Caco-2 (cell line): ENCODE measurements at regions not wholly inside any gene's neighbourhood (a gene's known extent, or its start where the extent isn't known, plus 50 kb on each side); places are given as distances from the start of the nearest gene placed in this dataset.

Experiments used
- BruUV-seq: library from RNA; stranded (reverse); fragments of 400-500 nt; replicated peaks from 2 replicates; lab custom pipeline; 2021; lab: Mats Ljungman, UMichigan
- CTCF ChIA-PET: fragments of 300-600 bp; sonication (Branson Sonifier 250); formaldehyde crosslinking; loops from one replicate; lab custom pipeline; 2022; ENCODE audit warnings: antibody characterized with exemption; lab: Charles Lee
- POLR2A ChIA-PET: fragments of 300-600 bp; sonication (Branson Sonifier 250); formaldehyde crosslinking; loops from one replicate; lab custom pipeline; 2022; ENCODE audit warnings: antibody characterized with exemption; lab: Charles Lee
- DNase-seq, 2 experiments: peaks; one replicate each; pipeline versions ENCODE4 v3.0.0 to v3.0.0-alpha.2; 2020 to 2022
- H3K27me3 ChIP-seq: replicated peaks from 2 replicates; pipeline ENCODE4 v1.6.0; 2011; ENCODE audit warnings: low read length; ENCODE audit not compliant: control insufficient read depth, insufficient read depth
- H3K36me3 ChIP-seq: 2 replicates; pipeline ENCODE4 v1.5.1; 2011; ENCODE audit warnings: low read length; ENCODE audit not compliant: control insufficient read depth, insufficient read depth
- H3K4me1 ChIP-seq: fragments of 250-450 bp; sonication (Bioruptor Pico); 2 replicates; pipeline ENCODE4 v1.5.1; 2020; ENCODE audit warnings: mild to moderate bottlenecking
- H3K4me3 ChIP-seq: 2 replicates; pipeline ENCODE4 v1.5.1; 2011; ENCODE audit warnings: low read depth, mild to moderate bottlenecking, control low read depth, low read length
- H3K9me3 ChIP-seq: fragments of 250-450 bp; sonication (Bioruptor Pico); 2 replicates; pipeline ENCODE4 v1.5.1; 2020; ENCODE audit warnings: mild to moderate bottlenecking, moderate library complexity
- H3K27ac Mint-ChIP-seq: one replicate; pipeline ENCODE4 v1.8.0; 2022; ENCODE audit warnings: mixed read lengths; ENCODE audit not compliant: unreplicated experiment
- H3K27me3 Mint-ChIP-seq: one replicate; pipeline ENCODE4 v1.8.0; 2022; ENCODE audit warnings: mixed read lengths; ENCODE audit not compliant: insufficient read depth, unreplicated experiment
- H3K36me3 Mint-ChIP-seq: one replicate; pipeline ENCODE4 v1.8.0; 2022; ENCODE audit warnings: mild to moderate bottlenecking, mixed read lengths; ENCODE audit not compliant: insufficient read depth, unreplicated experiment
- H3K4me1 Mint-ChIP-seq: one replicate; pipeline ENCODE4 v1.8.0; 2022; ENCODE audit warnings: low read depth, mixed read lengths; ENCODE audit not compliant: unreplicated experiment
- H3K4me3 Mint-ChIP-seq: one replicate; pipeline ENCODE4 v1.8.0; 2022; ENCODE audit warnings: mild to moderate bottlenecking, moderate library complexity, mixed read lengths; ENCODE audit not compliant: unreplicated experiment
- H3K9me3 Mint-ChIP-seq: one replicate; pipeline ENCODE4 v1.8.0; 2022; ENCODE audit warnings: mixed read lengths; ENCODE audit not compliant: unreplicated experiment
- CTCF ChIP-seq, 2 experiments: fragments of 200-600 bp in 1 of 2; IDR thresholded peaks; 1 replicate in 1 of 2; 2 replicates in 1 of 2; pipeline versions ENCODE4 v1.5.1 to v1.8.0; 2011 to 2022; ENCODE audit warnings: antibody characterized with exemption in 1 of 2, control low read depth in 1 of 2, inconsistent platforms in 1 of 2, low read depth in 1 of 2, low read length in 1 of 2, mild to moderate bottlenecking in 1 of 2, moderate library complexity in 1 of 2; ENCODE audit not compliant: insufficient read depth in 1 of 2, severe bottlenecking in 1 of 2, unreplicated experiment in 1 of 2
- intact Hi-C: fragments of 100-400 bp; cut with micrococcal nuclease; formaldehyde crosslinking; loops from one replicate; pipeline ENCODE4 v1.10.0; 2022; ENCODE audit not compliant: unreplicated experiment

- no peak for TF ChIP-seq CTCF (IDR thresholded peaks at IDR 0.05; ENCODE audit: insufficient read depth in 1 of 2, low read depth in 1 of 2, low read length in 1 of 2, severe bottlenecking in 1 of 2, unreplicated experiment in 1 of 2)
- intact Hi-C loops = no loop called here
- POLR2A ChIA-PET = no interaction called here
- H3K4me1 ChIP-seq = no peaks in the 10 kb centered on the region
- H3K27me3 ChIP-seq = no peaks in the 10 kb centered on the region
- no peak overlapping the region for H3K27ac Mint-ChIP-seq
- H3K4me3 Mint-ChIP-seq = no peak overlapping the region
- no peak overlapping the region for H3K4me3 ChIP-seq
- H3K4me1 Mint-ChIP-seq = no peaks in the 10 kb centered on the region
- H3K9me3 Mint-ChIP-seq = no peaks in the 10 kb centered on the region
- peaks cover 12% of the 10 kb centered on the region for H3K27me3 Mint-ChIP-seq
- H3K36me3 Mint-ChIP-seq = no peaks in the 10 kb centered on the region
- no TSS peak for BruUV-seq
- CTCF ChIA-PET = no interaction called here
- no peaks in the 10 kb centered on the region; the same call in 1 of the 2 replicates for H3K9me3 ChIP-seq
- no peak for DNase-seq
- H3K36me3 ChIP-seq = no peaks in the 10 kb centered on the region
These were observed 149.4 kb downstream of the SNX19 start for GRCh38 chr11:130766650-130767565.

- no peak for TF ChIP-seq CTCF (IDR thresholded peaks at IDR 0.05; ENCODE audit: insufficient read depth in 1 of 2, low read depth in 1 of 2, low read length in 1 of 2, severe bottlenecking in 1 of 2, unreplicated experiment in 1 of 2)
- POLR2A ChIA-PET = no interaction called here
- H3K27me3 ChIP-seq = no peaks in the 10 kb centered on the region
- Mint-ChIP-seq H3K9me3 (no peaks in the 10 kb centered on the region), H3K27ac (no peak overlapping the region), H3K4me3 (no peak overlapping the region), H3K4me1 (no peaks in the 10 kb centered on the region), H3K36me3 (no peaks in the 10 kb centered on the region), H3K27me3 (peaks cover 8% of the 10 kb centered on the region)
- H3K36me3 ChIP-seq = no peaks in the 10 kb centered on the region
- no TSS peak for BruUV-seq
- no peak for DNase-seq
- H3K9me3 ChIP-seq = no peaks in the 10 kb centered on the region; the same call in 1 of the 2 replicates
- H3K4me1 ChIP-seq = no peaks in the 10 kb centered on the region
- H3K4me3 ChIP-seq = no peak overlapping the region
- intact Hi-C loops = no loop called here
- CTCF ChIA-PET = interaction anchor here (0.8 kb wide), 1 partner anchor 339 kb away, joined by 3 read pairs; no protein-coding TSS in a partner anchor
These were observed 146.3 kb downstream of the SNX19 start for GRCh38 chr11:130769782-130770535.

GRCh38 chr11:130771708-130772107, 144.6 kb downstream of the SNX19 start:
- Mint-ChIP-seq H3K27me3 (peaks cover 6% of the 10 kb centered on the region), H3K27ac (no peak overlapping the region), H3K4me1 (no peaks in the 10 kb centered on the region), H3K36me3 (no peaks in the 10 kb centered on the region), H3K9me3 (no peaks in the 10 kb centered on the region), H3K4me3 (no peak overlapping the region)
- intact Hi-C loops = no loop called here
- BruUV-seq = no TSS peak
- no peak for TF ChIP-seq CTCF (IDR thresholded peaks at IDR 0.05; ENCODE audit: insufficient read depth in 1 of 2, low read depth in 1 of 2, low read length in 1 of 2, severe bottlenecking in 1 of 2, unreplicated experiment in 1 of 2)
- H3K36me3 ChIP-seq = no peaks in the 10 kb centered on the region
- no peaks in the 10 kb centered on the region; the same call in 1 of the 2 replicates for H3K9me3 ChIP-seq
- no peak for DNase-seq
- H3K27me3 ChIP-seq = no peaks in the 10 kb centered on the region
- ChIA-PET CTCF (no interaction called here), POLR2A (no interaction called here)
- H3K4me3 ChIP-seq = no peak overlapping the region
- no peaks in the 10 kb centered on the region for H3K4me1 ChIP-seq
